NOMO-1 treated with DMSO at 0.1 percent for 48 hours (cell line): ENCODE measurements at regions not wholly inside any gene's neighbourhood (a gene's known extent, or its start where the extent isn't known, plus 50 kb on each side); places are given as distances from the start of the nearest gene placed in this dataset.

ENCODE experiments used
- DNase-seq: peaks from one replicate; lab custom pipeline; 2025; ENCODE audit not compliant: unreplicated experiment; lab: John Stamatoyannopoulos, UW

DNA sequence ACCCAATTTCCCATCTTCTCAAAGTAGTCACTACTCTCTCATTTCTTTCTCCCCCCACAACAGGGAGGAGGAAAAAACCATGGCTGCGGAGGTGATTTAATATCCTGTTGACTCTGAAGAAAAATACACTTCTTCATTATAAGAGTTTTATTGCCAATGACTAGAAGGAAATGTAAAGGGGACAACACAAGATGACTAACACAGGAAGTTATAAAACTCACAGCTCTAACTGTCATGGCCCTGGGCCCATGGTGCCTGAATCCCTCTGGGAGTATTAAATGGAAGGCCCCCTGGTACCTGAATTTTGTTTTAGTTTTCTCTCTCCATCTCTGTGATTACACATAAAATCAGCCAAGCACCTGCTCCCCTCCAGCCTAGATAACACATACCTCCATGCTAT, 352.8 kb upstream of the FAT3 start:
- no peak for DNase-seq

DNA sequence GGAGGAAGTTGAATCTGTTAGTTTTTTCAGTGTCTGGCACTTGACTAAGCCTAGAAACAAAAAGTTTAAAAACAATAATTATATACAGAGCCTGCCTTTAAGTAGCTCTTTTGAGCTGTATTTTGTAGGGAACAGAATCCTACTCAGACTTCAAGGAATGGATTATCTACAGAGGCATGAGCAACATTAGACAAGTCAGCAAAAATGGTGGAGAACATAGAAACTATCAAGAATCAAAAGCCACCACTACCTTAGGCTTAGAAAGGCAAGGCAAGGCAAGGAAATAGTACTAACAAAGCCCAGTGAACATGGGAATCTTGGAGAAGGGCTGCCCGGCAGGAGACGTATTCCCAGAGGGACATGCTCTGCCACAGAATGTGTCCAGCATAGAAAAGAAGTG, 353.6 kb upstream of the FAT3 start:
- no peak for DNase-seq

GRCh38 chr11:91869686-91870085, 354.9 kb upstream of the FAT3 start:
- DNase-seq, result no peak

DNA sequence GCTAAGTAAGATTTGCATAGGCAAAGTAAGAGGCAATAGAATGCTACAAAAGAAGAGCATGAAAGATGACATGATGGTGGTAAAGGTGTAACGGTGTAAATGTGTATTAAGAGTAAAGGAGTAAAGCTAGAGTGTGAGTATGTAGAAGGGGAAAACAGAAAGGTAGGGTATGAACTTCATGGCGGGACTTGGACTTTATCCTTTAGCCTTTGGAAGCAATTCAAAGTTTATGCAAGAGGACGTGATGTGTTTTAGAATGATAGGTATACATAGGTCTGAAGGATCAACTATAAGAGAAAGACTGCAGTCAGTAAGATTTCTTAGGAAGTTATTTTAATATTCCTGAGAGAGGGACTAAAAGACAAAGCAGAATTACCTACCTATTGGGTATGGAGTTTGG, 358.0 kb upstream of the FAT3 start:
- no peak for DNase-seq

DNA sequence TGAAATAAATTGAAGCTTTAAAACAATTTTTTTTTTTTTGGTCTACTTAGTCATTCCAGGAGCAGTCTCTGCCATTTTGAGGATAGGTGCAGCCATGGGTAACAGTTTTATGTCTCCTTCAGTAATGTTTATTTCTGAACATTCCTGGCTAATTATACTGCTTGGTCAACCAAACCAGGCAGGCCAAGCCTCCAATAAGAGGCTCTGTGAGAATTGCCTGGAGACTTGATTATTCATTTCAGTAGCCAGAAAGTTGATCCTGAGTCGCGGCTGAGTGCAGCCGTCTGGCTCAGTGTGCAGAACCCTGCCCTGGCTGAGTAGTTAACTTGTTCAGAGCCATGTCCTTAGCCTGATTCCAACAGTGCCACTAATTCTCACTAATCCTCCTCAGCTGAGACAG, 364.0 kb upstream of the FAT3 start:
- no peak for DNase-seq

- no peak for DNase-seq
These were observed 365.0 kb upstream of the FAT3 start for GRCh38 chr11:91859666-91860065.

- no peak for DNase-seq
These were observed 367.4 kb upstream of the FAT3 start for GRCh38 chr11:91857179-91857578.

- DNase-seq, result no peak
These were observed 369.8 kb upstream of the FAT3 start for GRCh38 chr11:91854780-91855179.

- DNase-seq, result no peak
These were observed 370.4 kb upstream of the FAT3 start for GRCh38 chr11:91854171-91854570.

GRCh38 chr11:91851908-91852307, 372.7 kb upstream of the FAT3 start:
- DNase-seq, result no peak

GRCh38 chr11:91850533-91851275, 373.9 kb upstream of the FAT3 start:
- DNase-seq, result no peak

- no peak for DNase-seq
These were observed 374.6 kb upstream of the FAT3 start for GRCh38 chr11:91850021-91850420.

- no peak for DNase-seq
These were observed 378.0 kb upstream of the FAT3 start for GRCh38 chr11:91846649-91847048.

DNA sequence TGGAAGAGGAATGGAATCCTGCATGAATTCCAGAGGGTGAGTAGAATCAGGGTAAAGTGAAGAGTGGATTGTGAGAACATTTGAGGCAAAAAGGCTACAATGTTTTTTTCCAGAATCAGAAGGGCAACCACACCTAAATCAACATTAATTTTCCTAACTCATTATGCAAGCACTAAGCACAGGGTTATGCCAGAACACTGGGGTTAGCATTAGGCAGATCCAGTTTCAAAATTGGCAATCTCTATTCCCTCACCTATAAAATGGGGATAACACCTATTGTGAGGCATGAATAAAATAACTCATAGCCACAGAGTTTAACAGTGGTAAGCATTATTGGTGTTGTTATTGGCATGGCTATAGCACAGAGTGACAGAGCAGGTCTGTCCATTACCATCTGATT, 378.6 kb upstream of the FAT3 start:
- DNase-seq, result no peak

DNA sequence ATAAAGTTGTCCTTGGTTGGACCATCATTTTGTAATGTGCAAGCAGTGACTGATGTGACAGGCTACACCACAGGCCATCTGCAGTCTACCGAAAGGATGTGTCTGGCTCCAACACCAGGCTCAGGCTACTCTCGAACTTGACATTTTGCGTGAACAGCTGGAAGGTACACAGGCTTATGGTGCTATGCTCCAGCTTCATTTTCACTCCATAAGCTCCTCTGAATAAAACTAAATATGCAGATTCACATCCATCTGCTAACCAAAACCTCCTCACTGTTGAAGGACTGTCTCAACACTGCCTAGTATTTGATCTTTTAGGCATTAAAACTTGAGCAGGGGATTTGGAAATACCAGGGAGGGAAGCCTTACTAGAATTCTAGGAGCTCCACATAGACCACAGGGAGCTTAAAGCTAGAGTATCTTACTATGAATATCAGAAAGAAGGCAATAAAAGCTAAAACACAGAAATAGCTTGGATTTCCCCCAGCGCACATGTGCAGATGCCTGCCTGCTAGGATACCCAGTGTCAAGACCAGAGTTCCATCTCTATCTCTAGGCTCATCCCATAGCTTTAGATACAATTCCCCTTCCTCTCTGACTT, 383.9 kb upstream of the FAT3 start:
- no peak for DNase-seq

DNA sequence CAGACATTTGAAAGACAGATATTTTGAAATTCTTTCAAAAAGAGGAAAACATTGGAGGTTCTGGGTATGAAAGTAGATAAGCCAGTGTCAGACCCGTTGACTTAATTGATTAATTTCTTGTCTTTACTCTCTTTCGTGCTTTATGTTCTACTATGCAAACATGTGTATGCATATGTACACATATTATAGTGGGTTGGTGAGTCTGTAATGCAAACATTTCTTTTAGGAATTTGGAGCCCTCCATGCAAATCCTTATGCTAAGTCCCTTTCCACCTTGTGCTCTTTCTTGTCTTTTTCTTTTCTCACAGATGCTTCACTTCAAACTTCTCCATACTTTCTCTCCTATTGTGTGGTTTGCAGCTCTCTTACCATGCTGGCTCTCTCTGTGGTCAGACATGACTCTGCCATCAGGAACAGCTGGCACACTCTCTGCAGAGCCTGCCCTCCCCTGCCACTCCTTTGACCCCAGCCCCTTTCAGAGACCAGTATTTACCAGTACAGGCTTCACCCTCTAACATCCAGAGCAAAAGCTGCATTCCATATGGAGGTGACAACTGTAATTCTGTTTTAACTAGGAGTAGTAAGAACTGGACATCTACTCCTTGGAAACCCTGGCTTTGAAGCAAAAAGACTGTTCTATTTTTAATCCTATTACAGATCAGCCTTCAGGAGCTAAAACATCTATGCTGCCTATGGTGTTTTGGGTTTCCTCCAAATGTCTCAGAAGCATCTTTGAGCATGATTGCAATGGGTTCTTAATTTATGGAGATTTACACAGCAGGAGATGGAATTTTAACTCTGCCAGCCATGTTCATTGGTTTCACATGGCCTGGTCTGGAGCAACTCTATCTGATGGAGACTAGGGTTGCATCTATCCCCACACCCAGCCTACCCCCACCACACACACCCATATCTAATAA, 386.9 kb upstream of the FAT3 start:
- no peak for DNase-seq

GRCh38 chr11:91835051-91835560, 389.5 kb upstream of the FAT3 start:
- no peak for DNase-seq

GRCh38 chr11:91828901-91829300, 395.7 kb upstream of the FAT3 start:
- DNase-seq, result no peak

DNA sequence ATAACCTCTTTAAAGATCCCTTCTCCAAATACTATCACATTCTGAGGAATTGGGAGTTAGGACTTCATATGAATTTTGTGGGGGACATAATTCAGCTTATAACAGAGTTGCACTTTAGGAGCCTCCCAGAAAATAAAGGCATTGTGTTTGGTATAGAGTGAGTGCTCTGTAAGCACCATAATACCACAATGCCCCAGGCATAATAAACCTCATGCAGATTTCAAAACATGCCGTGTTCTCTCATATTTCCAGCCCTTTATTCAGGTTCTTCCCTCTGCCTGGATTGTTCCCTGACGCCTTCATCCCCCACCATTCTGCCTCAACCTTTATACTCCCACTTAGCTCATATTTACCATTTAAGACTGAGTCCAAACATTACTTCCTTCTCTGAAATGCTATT, 398.8 kb upstream of the FAT3 start:
- DNase-seq, result no peak

DNA sequence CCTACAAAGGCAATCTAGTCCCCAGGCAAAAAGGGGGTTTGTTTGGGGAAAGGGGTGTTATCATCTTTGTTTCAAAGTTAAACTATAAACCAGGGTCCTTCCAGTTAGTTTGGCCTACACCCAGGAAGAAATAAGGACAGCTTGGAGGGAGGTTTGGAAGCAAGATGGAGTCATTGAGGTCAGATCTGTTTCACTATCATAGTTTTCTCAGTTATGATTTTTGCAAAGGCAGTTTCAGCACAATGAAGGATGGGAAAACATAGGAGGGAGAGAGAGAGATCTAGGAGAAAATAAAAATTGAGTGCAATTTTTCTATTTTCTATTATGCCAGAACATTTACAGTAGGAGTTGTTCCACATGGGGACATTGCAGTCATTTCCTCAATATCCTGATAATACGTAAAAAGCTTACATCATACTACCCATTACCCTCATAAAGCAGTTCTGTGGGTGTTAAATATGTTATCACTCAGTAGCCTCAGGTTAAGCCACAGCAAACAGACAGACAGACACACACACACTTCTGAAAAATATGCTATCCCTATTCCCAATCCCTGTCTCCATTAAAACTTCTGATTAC, 401.3 kb upstream of the FAT3 start:
- DNase-seq, result no peak

GRCh38 chr11:91822805-91823204, 401.8 kb upstream of the FAT3 start:
- DNase-seq, result no peak
